Small intestine (tissue), 7 donors: ENCODE measurements at regions not wholly inside any gene's neighbourhood (a gene's known extent, or its start where the extent isn't known, plus 50 kb on each side); places are given as distances from the start of the nearest gene placed in this dataset.

Source experiments
- DNase-seq, 2 donors: peaks; one replicate each; pipeline versions ENCODE4 v3.0.0 to v3.0.0-alpha.2; 2013
- FAIRE-seq: peaks from 2 replicates; lab custom pipeline; 2012; peaks lifted over from hg19 to GRCh38; lab: Jason Lieb, UNC
- H3K27ac ChIP-seq, 3 donors: one replicate each; pipeline ENCODE4 v1.5.1; 2013; ENCODE audit warnings: low read length in 2 of 3, mild to moderate bottlenecking in 2 of 3, control low read depth in 1 of 3, inconsistent platforms in 1 of 3, low read depth in 1 of 3, moderate library complexity in 1 of 3
- H3K27me3 ChIP-seq, 3 donors: one replicate each; pipeline ENCODE4 v1.6.1; 2013; ENCODE audit warnings: low read length in 3 of 3, inconsistent platforms in 1 of 3; ENCODE audit not compliant: control insufficient read depth in 3 of 3, insufficient read depth in 3 of 3
- H3K36me3 ChIP-seq, 3 donors: one replicate each; pipeline ENCODE4 v1.6.1; 2013; ENCODE audit warnings: low read length in 3 of 3, inconsistent platforms in 1 of 3, low read depth in 1 of 3, mild to moderate bottlenecking in 1 of 3, moderate library complexity in 1 of 3; ENCODE audit not compliant: control insufficient read depth in 3 of 3, insufficient read depth in 2 of 3
- H3K4me1 ChIP-seq, 3 donors: one replicate each; pipeline ENCODE4 v1.6.1; 2013; ENCODE audit warnings: low read length in 2 of 3, inconsistent platforms in 1 of 3, low read depth in 1 of 3, mild to moderate bottlenecking in 1 of 3, moderate library complexity in 1 of 3; ENCODE audit not compliant: control insufficient read depth in 3 of 3, insufficient read depth in 2 of 3
- H3K4me3 ChIP-seq, 3 donors: one replicate each; pipeline ENCODE4 v1.5.1; 2013; ENCODE audit warnings: low read length in 3 of 3, control low read depth in 1 of 3, inconsistent platforms in 1 of 3, low read depth in 1 of 3, mild to moderate bottlenecking in 1 of 3, moderate library complexity in 1 of 3
- H3K9me3 ChIP-seq, 2 donors: one replicate each; pipeline ENCODE4 v1.6.1; 2013; ENCODE audit warnings: low read depth in 1 of 2, low read length in 1 of 2; ENCODE audit not compliant: control insufficient read depth in 2 of 2, insufficient read depth in 1 of 2
- WGBS, 3 donors: extraction: QIAGEN DNeasy Blood & Tissue Kit; methylation state at CpG; one replicate each; pipeline ENCODE4 v1.1.7; 2013; 5-methylcytosine and 5-hydroxymethylcytosine counted together
- donor health status: healthy with polysubstance abuse.
- donor health status: control.
- donor health status: control.
- donor health status: Bipolar disorder and iron deficiency.
- donor health status: healthy.

- Histone ChIP-seq H3K27me3 (peaks cover 0 to 4% (median 3%) of the 10 kb centered on the region in 3 donors), H3K4me1 (peaks cover 0 to 15% (median 3%) of the 10 kb centered on the region in 3 donors), H3K4me3 (no peak overlapping the region), H3K27ac (no peak overlapping the region), H3K9me3 (peaks cover 0 to 6% of the 10 kb centered on the region in 2 donors), H3K36me3 (no peaks in the 10 kb centered on the region)
- WGBS, 3 donors = 55 to 76% (median 62%) methylated on average over 9 of the region's 9 CpGs
- FAIRE-seq (no peak), DNase-seq (no peak)
These were observed 166.1 kb downstream of the USP12 start for GRCh38 chr13:27005556-27005955.

DNA sequence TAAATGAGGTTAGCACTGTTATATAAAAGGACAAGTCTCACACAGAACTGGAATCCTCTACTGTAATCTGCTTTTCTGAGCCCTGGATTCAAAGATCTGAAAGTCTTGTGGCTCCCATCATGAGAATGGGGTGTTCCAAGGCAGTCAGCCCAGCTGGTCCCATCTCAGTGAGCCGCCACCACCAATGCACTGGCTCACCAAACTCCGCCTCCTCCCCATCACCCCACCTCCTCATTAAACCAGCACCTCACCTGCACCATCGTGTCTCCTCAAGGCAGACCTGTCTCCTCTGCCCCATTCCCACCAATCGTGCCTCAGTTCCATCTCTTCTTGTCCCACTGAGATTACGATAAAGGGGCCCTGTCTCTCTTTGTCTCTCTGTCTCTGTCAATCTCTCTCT lies 166.7 kb downstream of the USP12 start:
- WGBS, 3 donors = 80 to 89% (median 83%) methylated on average over 5 of the region's 5 CpGs
- no peak overlapping the region for H3K4me3 ChIP-seq
- DNase-seq (no peak), FAIRE-seq (no peak)
- H3K27ac ChIP-seq = no peak overlapping the region
- H3K27me3 ChIP-seq = peaks cover 0 to 4% (median 3%) of the 10 kb centered on the region in 3 donors
- H3K9me3 ChIP-seq = peaks cover 0 to 6% of the 10 kb centered on the region in 2 donors
- H3K4me1 ChIP-seq = peaks cover 0 to 15% (median 3%) of the 10 kb centered on the region in 3 donors
- H3K36me3 ChIP-seq = no peaks in the 10 kb centered on the region

DNA sequence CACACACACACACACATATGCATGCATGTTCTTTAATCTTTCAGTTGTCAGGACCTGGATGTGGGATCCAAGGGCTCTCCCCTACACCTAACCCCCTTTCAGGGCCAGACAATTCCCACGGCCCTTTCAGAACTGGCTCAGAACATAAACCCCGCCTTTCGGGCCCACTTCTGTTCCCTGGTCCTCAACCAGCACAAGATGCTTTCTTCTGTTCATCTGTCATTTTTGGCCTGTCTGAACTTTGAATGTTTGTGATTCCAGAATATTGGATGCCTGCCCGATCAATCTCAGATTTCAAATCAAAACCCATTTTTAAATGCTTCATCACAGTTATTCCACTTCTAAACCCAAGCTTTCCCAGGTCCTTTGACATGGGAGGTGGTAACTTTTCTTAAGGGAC lies 167.3 kb downstream of the USP12 start:
- DNase-seq (no peak), FAIRE-seq (no peak)
- peaks cover 0 to 15% (median 3%) of the 10 kb centered on the region in 3 donors for H3K4me1 ChIP-seq
- H3K27ac ChIP-seq = no peak overlapping the region
- H3K4me3 ChIP-seq = no peak overlapping the region
- WGBS, 3 donors = 81 to 86% (median 85%) methylated on average over 4 of the region's 4 CpGs
- H3K9me3 ChIP-seq = peaks cover 0 to 6% of the 10 kb centered on the region in 2 donors
- no peaks in the 10 kb centered on the region for H3K36me3 ChIP-seq
- peaks cover 0 to 4% (median 3%) of the 10 kb centered on the region in 3 donors for H3K27me3 ChIP-seq

- Histone ChIP-seq H3K4me3 (no peak overlapping the region), H3K9me3 (peaks cover 0 to 6% of the 10 kb centered on the region in 2 donors), H3K36me3 (no peaks in the 10 kb centered on the region), H3K4me1 (peaks cover 0 to 10% (median 0%) of the 10 kb centered on the region in 3 donors), H3K27ac (no peak overlapping the region), H3K27me3 (no peaks in the 10 kb centered on the region)
- FAIRE-seq (no peak), DNase-seq (no peak)
- WGBS, 3 donors = 18 to 46% (median 22%) methylated on average over 6 of the region's 6 CpGs
These were observed 169.9 kb downstream of the USP12 start for GRCh38 chr13:27001705-27002104.

- Histone ChIP-seq H3K4me3 (no peak overlapping the region), H3K27me3 (no peaks in the 10 kb centered on the region), H3K27ac (no peak overlapping the region), H3K4me1 (peaks cover 0 to 3% (median 0%) of the 10 kb centered on the region in 3 donors), H3K36me3 (no peaks in the 10 kb centered on the region), H3K9me3 (peaks cover 0 to 6% of the 10 kb centered on the region in 2 donors)
- DNase-seq (no peak), FAIRE-seq (no peak)
- 78 to 81% (median 80%) methylated on average over 6 of the region's 6 CpGs for WGBS, 3 donors
These were observed 170.9 kb downstream of the USP12 start for GRCh38 chr13:27000686-27001085.

DNA sequence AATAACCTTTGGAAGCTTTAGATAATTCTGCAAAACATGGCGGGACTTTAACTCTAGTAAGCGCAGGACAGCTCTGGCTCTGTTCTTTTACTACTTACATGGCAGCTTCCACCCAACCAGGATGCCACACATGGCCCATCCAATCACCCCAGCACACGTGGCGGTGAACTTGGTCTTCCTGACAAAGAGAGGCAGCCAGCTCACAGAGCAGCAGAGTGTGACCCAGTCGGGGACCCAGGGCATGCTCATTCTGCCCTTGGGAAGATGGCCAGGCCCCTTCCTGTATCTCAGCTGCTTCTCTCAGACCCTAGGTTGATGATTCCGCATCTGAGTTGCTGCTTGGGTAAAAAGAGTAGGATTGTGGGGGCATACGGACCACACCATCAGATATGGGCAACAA lies 172.1 kb downstream of the USP12 start:
- Histone ChIP-seq H3K4me3 (no peak overlapping the region), H3K27ac (no peak overlapping the region), H3K4me1 (peaks cover 0 to 3% (median 0%) of the 10 kb centered on the region in 3 donors), H3K27me3 (no peaks in the 10 kb centered on the region), H3K9me3 (peaks cover 0 to 6% of the 10 kb centered on the region in 2 donors), H3K36me3 (no peaks in the 10 kb centered on the region)
- 90 to 92% (median 91%) methylated on average over 7 of the region's 7 CpGs for WGBS, 3 donors
- no peak for FAIRE-seq
- no peak for DNase-seq

- DNase-seq (peak in 1 of 2 donors; percentile 51), FAIRE-seq (no peak)
- WGBS, 3 donors = 23 to 46% (median 43%) methylated on average over 8 of the region's 8 CpGs
- peaks cover 0 to 5% of the 10 kb centered on the region in 2 donors for H3K9me3 ChIP-seq
- no peaks in the 10 kb centered on the region for H3K36me3 ChIP-seq
- H3K4me1 ChIP-seq = peaks cover 0 to 3% (median 0%) of the 10 kb centered on the region in 3 donors
- no peak overlapping the region for H3K27ac ChIP-seq
- no peaks in the 10 kb centered on the region for H3K27me3 ChIP-seq
- no peak overlapping the region for H3K4me3 ChIP-seq
These were observed 173.3 kb downstream of the USP12 start for GRCh38 chr13:26998292-26998691.

DNA sequence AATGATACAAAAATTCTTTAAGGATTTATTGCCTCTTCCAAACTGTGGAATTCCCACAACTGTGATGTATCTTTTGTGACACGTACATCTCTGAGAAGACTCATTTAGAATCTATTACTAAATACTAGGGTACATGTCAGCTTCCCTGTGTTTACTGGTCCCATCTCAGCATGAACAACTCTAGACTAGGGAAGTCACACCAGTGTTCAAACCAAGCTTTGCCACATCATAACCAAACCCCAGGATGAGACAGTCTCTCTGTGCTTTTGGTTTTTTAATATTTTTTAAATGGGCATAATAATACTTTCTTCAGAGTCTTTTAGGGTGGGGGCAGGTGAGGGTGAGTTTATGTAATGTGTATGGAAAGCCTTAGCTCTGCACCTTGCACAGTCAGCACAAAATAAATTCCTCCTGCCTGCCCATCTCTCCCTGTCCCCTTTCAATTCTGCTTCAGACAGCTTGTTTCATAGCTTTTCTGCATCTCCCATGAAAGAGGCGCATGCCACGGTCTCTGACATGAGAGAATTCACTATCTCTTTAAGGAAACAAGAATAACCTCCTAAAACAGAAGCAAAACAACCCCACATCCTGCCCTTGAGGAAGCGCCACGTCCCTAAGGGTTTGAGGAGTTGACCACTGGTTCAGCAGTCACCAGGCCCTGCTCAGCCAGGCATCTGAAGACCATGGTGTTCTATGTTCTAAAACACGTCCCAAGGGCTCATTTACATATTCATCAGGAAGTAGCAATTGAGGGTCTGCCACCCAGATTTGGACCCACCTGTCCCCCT lies 174.5 kb downstream of the USP12 start:
- H3K4me1 ChIP-seq = peaks cover 0 to 3% (median 0%) of the 10 kb centered on the region in 3 donors
- DNase-seq = no peak
- H3K36me3 ChIP-seq = no peaks in the 10 kb centered on the region
- 56 to 83% (median 66%) methylated on average over 6 of the region's 6 CpGs for WGBS, 3 donors
- H3K27ac ChIP-seq = no peak overlapping the region
- H3K4me3 ChIP-seq = no peak overlapping the region
- no peaks in the 10 kb centered on the region for H3K27me3 ChIP-seq
- no peak for FAIRE-seq
- H3K9me3 ChIP-seq = no peaks in the 10 kb centered on the region
